ENCODE measurements at regions not wholly inside any gene's neighbourhood (a gene's known extent, or its start where the extent isn't known, plus 50 kb on each side); places are given as distances from the start of the nearest gene placed in this dataset.

GRCh38 chr15:36108541-36108940 lies 470.9 kb upstream of the CDIN1 start:
- TF ChIP-seq SIN3A (IDR thresholded peaks at IDR 0.05; ENCODE audit: borderline replicate concordance, insufficient read depth, low read length): no peak
- no peak for TF ChIP-seq FOXP2 (optimal IDR thresholded peaks at IDR 0.05; ENCODE audit: borderline replicate concordance, extremely low read depth, extremely low read length, insufficient read depth)
- TF ChIP-seq REST (IDR thresholded peaks at IDR 0.05; ENCODE audit: insufficient read depth in 1 of 2, low read depth in 2 of 2, low read length in 2 of 2): no peak
- TF ChIP-seq TAF1 (IDR thresholded peaks at IDR 0.05; ENCODE audit: borderline replicate concordance, insufficient read depth, low read length): no peak
- TF ChIP-seq POLR2AphosphoS5 (IDR thresholded peaks at IDR 0.05; ENCODE audit: low read depth, low read length): no peak

DNA sequence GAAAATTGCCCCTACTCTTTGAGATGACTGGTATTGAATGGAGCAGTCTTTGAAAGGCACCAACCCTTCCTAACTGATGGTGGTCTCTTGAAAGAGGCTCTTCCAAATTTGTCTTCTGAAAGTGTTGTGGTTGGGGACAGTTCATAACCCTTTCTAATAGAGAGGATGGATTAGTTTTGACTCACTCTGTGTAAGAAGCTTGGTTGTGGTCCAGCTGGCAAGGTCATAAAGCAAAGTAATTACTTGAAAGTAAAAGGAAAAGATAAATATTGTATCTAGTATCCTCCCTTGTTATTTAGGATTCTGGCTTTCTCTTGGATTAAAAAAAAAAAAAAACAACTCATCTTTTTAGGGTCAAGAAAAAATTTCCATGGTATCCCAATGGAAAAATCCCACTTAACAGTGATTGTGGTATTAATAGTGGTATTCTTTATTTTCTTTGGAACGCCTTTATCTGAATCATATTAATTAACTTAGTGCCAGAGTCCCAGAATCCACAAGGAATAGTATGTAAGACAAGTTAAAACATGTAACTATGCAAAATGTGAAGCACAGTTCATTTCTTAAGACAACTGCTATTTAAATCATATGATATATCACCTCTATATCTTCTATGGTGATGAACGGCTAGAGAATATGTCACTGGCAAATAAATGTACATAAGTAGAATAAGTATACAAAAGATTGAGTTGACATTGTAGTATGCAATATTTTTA lies 469.3 kb upstream of the CDIN1 start:
- TF ChIP-seq REST (IDR thresholded peaks at IDR 0.05; ENCODE audit: insufficient read depth in 1 of 2, low read depth in 2 of 2, low read length in 2 of 2): no peak

- TF ChIP-seq TAF1 (IDR thresholded peaks at IDR 0.05; ENCODE audit: borderline replicate concordance, insufficient read depth, low read length) (no peak), SIN3A (IDR thresholded peaks at IDR 0.05; ENCODE audit: borderline replicate concordance, insufficient read depth, low read length) (no peak), POLR2AphosphoS5 (IDR thresholded peaks at IDR 0.05; ENCODE audit: low read depth, low read length) (no peak), REST (IDR thresholded peaks at IDR 0.05; ENCODE audit: insufficient read depth in 1 of 2, low read depth in 2 of 2, low read length in 2 of 2) (no peak), FOXP2 (optimal IDR thresholded peaks at IDR 0.05; ENCODE audit: borderline replicate concordance, extremely low read depth, extremely low read length, insufficient read depth) (no peak)
These were observed 468.8 kb upstream of the CDIN1 start for GRCh38 chr15:36110659-36110993.

- TF ChIP-seq POLR2AphosphoS5 (IDR thresholded peaks at IDR 0.05; ENCODE audit: low read depth, low read length): no peak
- TF ChIP-seq TAF1 (IDR thresholded peaks at IDR 0.05; ENCODE audit: borderline replicate concordance, insufficient read depth, low read length): no peak
- no peak for TF ChIP-seq SIN3A (IDR thresholded peaks at IDR 0.05; ENCODE audit: borderline replicate concordance, insufficient read depth, low read length)
- no peak for TF ChIP-seq FOXP2 (optimal IDR thresholded peaks at IDR 0.05; ENCODE audit: borderline replicate concordance, extremely low read depth, extremely low read length, insufficient read depth)
- TF ChIP-seq REST (IDR thresholded peaks at IDR 0.05; ENCODE audit: insufficient read depth in 1 of 2, low read depth in 2 of 2, low read length in 2 of 2): no peak
These were observed 462.1 kb upstream of the CDIN1 start for GRCh38 chr15:36117296-36117787.

GRCh38 chr15:36126194-36126593 lies 453.2 kb upstream of the CDIN1 start:
- TF ChIP-seq SIN3A (IDR thresholded peaks at IDR 0.05; ENCODE audit: borderline replicate concordance, insufficient read depth, low read length): no peak
- TF ChIP-seq POLR2AphosphoS5 (IDR thresholded peaks at IDR 0.05; ENCODE audit: low read depth, low read length): no peak
